Endodermal cell (in vitro differentiated cells): ENCODE measurements at regions not wholly inside any gene's neighbourhood (a gene's known extent, or its start where the extent isn't known, plus 50 kb on each side); places are given as distances from the start of the nearest gene placed in this dataset.

Experiments
- DNase-seq: peaks from one replicate; pipeline ENCODE4 v3.0.0-alpha.2; 2017
- H3K27ac ChIP-seq: 2 replicates; pipeline ENCODE4 v1.5.1; 2013; ENCODE audit warnings: mild to moderate bottlenecking, low read depth, low read length, moderate library complexity
- H3K27me3 ChIP-seq: 2 replicates; pipeline ENCODE4 v1.6.1; 2013; ENCODE audit warnings: mild to moderate bottlenecking, low read length, moderate library complexity; ENCODE audit not compliant: insufficient read depth, control insufficient read depth, poor library complexity, severe bottlenecking
- H3K36me3 ChIP-seq: 2 replicates; pipeline ENCODE4 v1.7.0; 2013; ENCODE audit warnings: mild to moderate bottlenecking, low read length, moderate library complexity; ENCODE audit not compliant: control insufficient read depth, insufficient read depth
- H3K4me1 ChIP-seq: one replicate; pipeline ENCODE4 v1.7.0; 2013; ENCODE audit warnings: low read length; ENCODE audit not compliant: control insufficient read depth, insufficient read depth
- H3K4me3 ChIP-seq: 2 replicates; pipeline ENCODE4 v1.5.1; 2013; ENCODE audit warnings: mild to moderate bottlenecking, low read length, moderate library complexity
- H3K9ac ChIP-seq: 2 replicates; pipeline ENCODE4 v1.6.1; 2013; ENCODE audit warnings: mild to moderate bottlenecking, low read length, moderate library complexity; ENCODE audit not compliant: poor library complexity, severe bottlenecking; ENCODE audit errors: extremely low read depth
- H3K9me3 ChIP-seq: 2 replicates; pipeline ENCODE4 v1.6.1; 2013; ENCODE audit warnings: mild to moderate bottlenecking, low read length, moderate library complexity; ENCODE audit not compliant: control insufficient read depth
- H3K27ac Mint-ChIP-seq: 2 replicates; pipeline ENCODE4 v1.8.0; 2020; ENCODE audit warnings: mixed read lengths
- H3K27me3 Mint-ChIP-seq: 2 replicates; pipeline ENCODE4 v1.8.0; 2021; ENCODE audit warnings: mild to moderate bottlenecking, mixed read lengths; ENCODE audit not compliant: insufficient read depth
- H3K36me3 Mint-ChIP-seq: 2 replicates; pipeline ENCODE4 v1.8.0; 2020; ENCODE audit warnings: low read depth, mixed read lengths
- H3K4me1 Mint-ChIP-seq: 2 replicates; pipeline ENCODE4 v1.8.0; 2020; ENCODE audit warnings: mixed read lengths
- H3K4me3 Mint-ChIP-seq: 2 replicates; pipeline ENCODE4 v1.8.0; 2020; ENCODE audit warnings: mild to moderate bottlenecking, moderate library complexity, mixed read lengths
- H3K9me3 Mint-ChIP-seq: 2 replicates; pipeline ENCODE4 v1.8.0; 2020; ENCODE audit warnings: mild to moderate bottlenecking, mixed read lengths
- CTCF ChIP-seq: fragments of 200-600 bp; sonication (generic); conservative IDR thresholded peaks from 2 replicates; pipeline ENCODE4 v1.5.0; 2021; ENCODE audit warnings: antibody characterized with exemption, mild to moderate bottlenecking
- WGBS, 2 experiments: methylation state at CpG; one replicate each; pipeline versions ENCODE4 v1.1.5 to v1.1.7; 2013; ENCODE audit warnings: missing lambda C conversion rate in 2 of 2, mixed read lengths in 1 of 2; ENCODE audit not compliant: insufficient coverage in 1 of 2, insufficient read length in 1 of 2; 5-methylcytosine and 5-hydroxymethylcytosine counted together

DNA sequence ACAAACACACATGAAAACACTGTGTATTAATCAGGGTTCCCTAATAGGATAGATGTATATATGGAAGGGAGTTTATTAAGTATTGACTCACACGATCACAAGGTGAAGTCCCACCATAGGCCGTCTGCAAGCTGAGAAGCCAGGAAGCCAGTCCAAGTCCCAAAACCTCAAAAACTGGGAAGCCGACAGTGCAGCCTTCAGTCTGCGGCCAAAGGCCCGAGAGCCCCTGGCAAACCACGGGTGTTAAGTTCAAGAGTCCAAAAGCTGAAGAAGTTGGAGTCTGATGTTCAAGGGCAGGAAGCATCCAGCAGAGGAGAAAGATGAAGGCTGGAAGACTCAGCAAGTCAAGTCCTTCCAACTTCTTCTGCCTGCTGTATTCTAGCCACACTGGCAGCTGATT lies 1085.0 kb upstream of the TMEM132C start:
- no peaks in the 10 kb centered on the region for H3K27me3 ChIP-seq
- no peak overlapping the region for H3K9ac ChIP-seq
- WGBS, 2 experiments: 89 to 91% methylated on average over 6 of the region's 6 CpGs
- H3K27ac ChIP-seq: no peak overlapping the region
- H3K27ac Mint-ChIP-seq: no peak overlapping the region
- TF ChIP-seq CTCF: no peak
- H3K4me1 ChIP-seq: no peaks in the 10 kb centered on the region
- no peaks in the 10 kb centered on the region for H3K36me3 Mint-ChIP-seq
- no peak overlapping the region for H3K4me3 ChIP-seq
- peaks cover 13% of the 10 kb centered on the region for H3K9me3 ChIP-seq
- H3K36me3 ChIP-seq: no peaks in the 10 kb centered on the region
- H3K4me3 Mint-ChIP-seq: no peak overlapping the region
- H3K27me3 Mint-ChIP-seq: peaks cover 1% of the 10 kb centered on the region
- DNase-seq: no peak
- peaks cover 18% of the 10 kb centered on the region for H3K9me3 Mint-ChIP-seq
- H3K4me1 Mint-ChIP-seq: no peaks in the 10 kb centered on the region

- WGBS, 2 experiments: 89% methylated on average over 1 of the region's 1 CpG; no CpG with 5 or more reads in 1 of the 2 experiments
- Mint-ChIP-seq H3K9me3 (no peaks in the 10 kb centered on the region), H3K27me3 (peaks cover 2% of the 10 kb centered on the region), H3K4me1 (peaks cover 13% of the 10 kb centered on the region), H3K27ac (no peak overlapping the region), H3K36me3 (no peaks in the 10 kb centered on the region), H3K4me3 (no peak overlapping the region)
- Histone ChIP-seq H3K4me3 (no peak overlapping the region), H3K27ac (no peak overlapping the region), H3K36me3 (no peaks in the 10 kb centered on the region), H3K9me3 (no peaks in the 10 kb centered on the region), H3K9ac (no peak overlapping the region), H3K27me3 (no peaks in the 10 kb centered on the region), H3K4me1 (no peaks in the 10 kb centered on the region)
- no peak for TF ChIP-seq CTCF
- DNase-seq: no peak
These were observed 1077.0 kb upstream of the TMEM132C start for GRCh38 chr12:127189992-127190391.

DNA sequence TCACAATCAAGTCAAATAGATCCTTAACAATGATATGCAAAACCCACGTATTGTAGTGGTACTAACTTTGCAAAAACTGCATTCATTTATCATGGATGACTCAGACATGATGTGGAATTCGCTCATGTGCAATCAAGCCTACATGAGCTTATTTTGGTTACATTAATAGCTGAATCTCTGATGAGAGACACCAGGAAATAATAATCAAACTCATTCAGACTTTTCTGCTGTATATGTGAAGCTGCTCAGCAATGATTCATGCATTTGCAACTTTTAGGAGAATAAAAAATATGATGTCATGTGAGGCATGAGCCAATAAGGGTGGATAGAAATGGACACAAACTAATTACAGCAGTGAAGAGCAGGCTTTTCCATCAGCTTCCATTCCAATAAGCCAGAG lies 1075.8 kb upstream of the TMEM132C start:
- 76 to 90% methylated on average over 2 of the region's 2 CpGs for WGBS, 2 experiments
- Histone ChIP-seq H3K27ac (no peak overlapping the region), H3K36me3 (no peaks in the 10 kb centered on the region), H3K9me3 (no peaks in the 10 kb centered on the region), H3K4me3 (no peak overlapping the region), H3K27me3 (no peaks in the 10 kb centered on the region), H3K4me1 (no peaks in the 10 kb centered on the region), H3K9ac (no peak overlapping the region)
- H3K4me1 Mint-ChIP-seq: peaks cover 13% of the 10 kb centered on the region
- no peak overlapping the region for H3K4me3 Mint-ChIP-seq
- no peak for TF ChIP-seq CTCF
- no peaks in the 10 kb centered on the region for H3K9me3 Mint-ChIP-seq
- H3K36me3 Mint-ChIP-seq: no peaks in the 10 kb centered on the region
- DNase-seq: no peak
- H3K27me3 Mint-ChIP-seq: peaks cover 2% of the 10 kb centered on the region
- H3K27ac Mint-ChIP-seq: no peak overlapping the region
